Bronchial epithelial cell (primary cell): ENCODE measurements at regions not wholly inside any gene's neighbourhood (a gene's known extent, or its start where the extent isn't known, plus 50 kb on each side); places are given as distances from the start of the nearest gene placed in this dataset.

Source experiments
- DNase-seq: peaks from one replicate; pipeline ENCODE4 v3.0.0-alpha.2; 2010; ENCODE audit warnings: low read depth
- FAIRE-seq: peaks from 2 replicates; lab custom pipeline; 2011; peaks lifted over from hg19 to GRCh38; lab: Jason Lieb, UNC
- H3K27me3 ChIP-seq: 2 replicates; pipeline ENCODE4 v1.5.1; 2011; ENCODE audit warnings: low read length; ENCODE audit not compliant: control insufficient read depth, insufficient read depth
- H3K36me3 ChIP-seq: 2 replicates; pipeline ENCODE4 v1.5.1; 2011; ENCODE audit warnings: low read length; ENCODE audit not compliant: control insufficient read depth, insufficient read depth
- H3K4me3 ChIP-seq: 2 replicates; pipeline ENCODE4 v1.5.1; 2011; ENCODE audit warnings: mild to moderate bottlenecking, low read depth, low read length, control low read depth
- TF ChIP-seq, protein P1 (sequence below): IDR thresholded peaks from 2 replicates; pipeline ENCODE4 v1.5.1; 2011; ENCODE audit warnings: mild to moderate bottlenecking, moderate library complexity, low read length, control low read depth, inconsistent platforms; ENCODE audit not compliant: insufficient read depth, severe bottlenecking

- Histone ChIP-seq H3K4me3 (no peak overlapping the region), H3K36me3 (no peaks in the 10 kb centered on the region), H3K27me3 (peaks cover 2% of the 10 kb centered on the region)
- FAIRE-seq (no peak), DNase-seq (peak; percentile 92)
- TF ChIP-seq, protein P1, sequence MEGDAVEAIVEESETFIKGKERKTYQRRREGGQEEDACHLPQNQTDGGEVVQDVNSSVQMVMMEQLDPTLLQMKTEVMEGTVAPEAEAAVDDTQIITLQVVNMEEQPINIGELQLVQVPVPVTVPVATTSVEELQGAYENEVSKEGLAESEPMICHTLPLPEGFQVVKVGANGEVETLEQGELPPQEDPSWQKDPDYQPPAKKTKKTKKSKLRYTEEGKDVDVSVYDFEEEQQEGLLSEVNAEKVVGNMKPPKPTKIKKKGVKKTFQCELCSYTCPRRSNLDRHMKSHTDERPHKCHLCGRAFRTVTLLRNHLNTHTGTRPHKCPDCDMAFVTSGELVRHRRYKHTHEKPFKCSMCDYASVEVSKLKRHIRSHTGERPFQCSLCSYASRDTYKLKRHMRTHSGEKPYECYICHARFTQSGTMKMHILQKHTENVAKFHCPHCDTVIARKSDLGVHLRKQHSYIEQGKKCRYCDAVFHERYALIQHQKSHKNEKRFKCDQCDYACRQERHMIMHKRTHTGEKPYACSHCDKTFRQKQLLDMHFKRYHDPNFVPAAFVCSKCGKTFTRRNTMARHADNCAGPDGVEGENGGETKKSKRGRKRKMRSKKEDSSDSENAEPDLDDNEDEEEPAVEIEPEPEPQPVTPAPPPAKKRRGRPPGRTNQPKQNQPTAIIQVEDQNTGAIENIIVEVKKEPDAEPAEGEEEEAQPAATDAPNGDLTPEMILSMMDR = no peak
Measured at GRCh38 chr5:112614986-112615385, 122.7 kb upstream of the APC start.

DNA sequence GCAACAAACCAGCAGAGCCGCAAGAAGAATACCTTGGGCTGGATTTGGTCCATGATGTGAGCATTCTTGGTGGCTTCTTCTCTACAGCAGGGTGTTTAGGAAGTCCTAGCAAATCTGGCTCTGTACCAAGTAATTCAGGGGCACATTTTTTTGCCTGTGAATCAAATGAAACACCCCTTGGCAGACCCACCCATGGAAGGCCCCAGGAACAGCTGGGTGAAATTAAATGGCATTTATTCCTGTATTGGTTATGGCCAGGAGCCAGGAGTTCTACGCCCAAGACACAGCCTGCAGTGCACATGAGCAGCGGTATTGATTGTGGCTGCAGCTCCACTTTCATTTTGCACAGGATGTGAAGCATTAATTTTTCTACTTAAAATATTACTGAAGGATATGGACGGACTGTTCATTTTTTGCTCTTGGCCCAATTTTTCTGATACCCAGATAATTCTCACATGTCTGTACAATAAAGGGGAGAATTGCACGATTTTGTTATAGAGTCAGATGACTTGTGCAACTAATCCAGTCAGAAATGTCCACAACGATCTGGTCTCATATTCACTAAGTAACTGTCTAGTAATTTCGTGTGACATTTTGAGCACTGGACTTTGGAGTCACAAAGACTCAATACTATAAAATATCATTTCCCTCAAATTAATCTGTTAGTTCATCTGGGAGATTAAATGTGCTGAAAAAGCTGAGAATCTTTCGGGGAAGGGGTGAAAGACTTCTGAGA, 120.7 kb upstream of the APC start:
- Histone ChIP-seq H3K4me3 (no peak overlapping the region), H3K36me3 (no peaks in the 10 kb centered on the region), H3K27me3 (peaks cover 3% of the 10 kb centered on the region)
- TF ChIP-seq, protein P1 = no peak
- FAIRE-seq (no peak), DNase-seq (no peak)

- peaks cover 6% of the 10 kb centered on the region for H3K27me3 ChIP-seq
Measured at GRCh38 chr5:112625246-112625645, 112.4 kb upstream of the APC start.

GRCh38 chr5:112625689-112626438, 111.8 kb upstream of the APC start:
- DNase-seq (no peak), FAIRE-seq (no peak)
- H3K4me3 ChIP-seq = no peak overlapping the region
- TF ChIP-seq, protein P1 = no peak
- peaks cover 5% of the 10 kb centered on the region for H3K27me3 ChIP-seq
- H3K36me3 ChIP-seq = no peaks in the 10 kb centered on the region

More at GRCh38 chr5:112625246-112625645, 112.4 kb upstream of the APC start:
- FAIRE-seq = no peak
- DNase-seq = no peak
- no peak overlapping the region for H3K4me3 ChIP-seq
- H3K36me3 ChIP-seq = no peaks in the 10 kb centered on the region
- TF ChIP-seq, protein P1 = no peak

GRCh38 chr5:112626715-112627114, 111.0 kb upstream of the APC start:
- DNase-seq = no peak
- FAIRE-seq = no peak
- TF ChIP-seq, protein P1 = no peak
- Histone ChIP-seq H3K27me3 (peaks cover 5% of the 10 kb centered on the region), H3K4me3 (no peak overlapping the region), H3K36me3 (no peaks in the 10 kb centered on the region)
